ENCODE measurements at regions not wholly inside any gene's neighbourhood (a gene's known extent, or its start where the extent isn't known, plus 50 kb on each side); places are given as distances from the start of the nearest gene placed in this dataset.

- no peak for TF ChIP-seq ZNF138 (CRISPR knock-in tag; conservative IDR thresholded peaks at IDR 0.05)
- TF ChIP-seq, protein P1, sequence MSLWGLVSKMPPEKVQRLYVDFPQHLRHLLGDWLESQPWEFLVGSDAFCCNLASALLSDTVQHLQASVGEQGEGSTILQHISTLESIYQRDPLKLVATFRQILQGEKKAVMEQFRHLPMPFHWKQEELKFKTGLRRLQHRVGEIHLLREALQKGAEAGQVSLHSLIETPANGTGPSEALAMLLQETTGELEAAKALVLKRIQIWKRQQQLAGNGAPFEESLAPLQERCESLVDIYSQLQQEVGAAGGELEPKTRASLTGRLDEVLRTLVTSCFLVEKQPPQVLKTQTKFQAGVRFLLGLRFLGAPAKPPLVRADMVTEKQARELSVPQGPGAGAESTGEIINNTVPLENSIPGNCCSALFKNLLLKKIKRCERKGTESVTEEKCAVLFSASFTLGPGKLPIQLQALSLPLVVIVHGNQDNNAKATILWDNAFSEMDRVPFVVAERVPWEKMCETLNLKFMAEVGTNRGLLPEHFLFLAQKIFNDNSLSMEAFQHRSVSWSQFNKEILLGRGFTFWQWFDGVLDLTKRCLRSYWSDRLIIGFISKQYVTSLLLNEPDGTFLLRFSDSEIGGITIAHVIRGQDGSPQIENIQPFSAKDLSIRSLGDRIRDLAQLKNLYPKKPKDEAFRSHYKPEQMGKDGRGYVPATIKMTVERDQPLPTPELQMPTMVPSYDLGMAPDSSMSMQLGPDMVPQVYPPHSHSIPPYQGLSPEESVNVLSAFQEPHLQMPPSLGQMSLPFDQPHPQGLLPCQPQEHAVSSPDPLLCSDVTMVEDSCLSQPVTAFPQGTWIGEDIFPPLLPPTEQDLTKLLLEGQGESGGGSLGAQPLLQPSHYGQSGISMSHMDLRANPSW (CRISPR knock-in tag; conservative IDR thresholded peaks at IDR 0.05; ENCODE audit: low read depth): no peak
- TF ChIP-seq JUN (CRISPR knock-in tag; IDR thresholded peaks at IDR 0.05): no peak
- TF ChIP-seq CTCF (IDR thresholded peaks at IDR 0.05): no peak
- TF ChIP-seq, protein P2, sequence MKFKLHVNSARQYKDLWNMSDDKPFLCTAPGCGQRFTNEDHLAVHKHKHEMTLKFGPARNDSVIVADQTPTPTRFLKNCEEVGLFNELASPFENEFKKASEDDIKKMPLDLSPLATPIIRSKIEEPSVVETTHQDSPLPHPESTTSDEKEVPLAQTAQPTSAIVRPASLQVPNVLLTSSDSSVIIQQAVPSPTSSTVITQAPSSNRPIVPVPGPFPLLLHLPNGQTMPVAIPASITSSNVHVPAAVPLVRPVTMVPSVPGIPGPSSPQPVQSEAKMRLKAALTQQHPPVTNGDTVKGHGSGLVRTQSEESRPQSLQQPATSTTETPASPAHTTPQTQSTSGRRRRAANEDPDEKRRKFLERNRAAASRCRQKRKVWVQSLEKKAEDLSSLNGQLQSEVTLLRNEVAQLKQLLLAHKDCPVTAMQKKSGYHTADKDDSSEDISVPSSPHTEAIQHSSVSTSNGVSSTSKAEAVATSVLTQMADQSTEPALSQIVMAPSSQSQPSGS (CRISPR knock-in tag; IDR thresholded peaks at IDR 0.05; ENCODE audit: borderline replicate concordance, low read depth): no peak
- TF ChIP-seq, protein P3, sequence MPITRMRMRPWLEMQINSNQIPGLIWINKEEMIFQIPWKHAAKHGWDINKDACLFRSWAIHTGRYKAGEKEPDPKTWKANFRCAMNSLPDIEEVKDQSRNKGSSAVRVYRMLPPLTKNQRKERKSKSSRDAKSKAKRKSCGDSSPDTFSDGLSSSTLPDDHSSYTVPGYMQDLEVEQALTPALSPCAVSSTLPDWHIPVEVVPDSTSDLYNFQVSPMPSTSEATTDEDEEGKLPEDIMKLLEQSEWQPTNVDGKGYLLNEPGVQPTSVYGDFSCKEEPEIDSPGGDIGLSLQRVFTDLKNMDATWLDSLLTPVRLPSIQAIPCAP (CRISPR knock-in tag; IDR thresholded peaks at IDR 0.05): no peak
- TF ChIP-seq, protein P4, sequence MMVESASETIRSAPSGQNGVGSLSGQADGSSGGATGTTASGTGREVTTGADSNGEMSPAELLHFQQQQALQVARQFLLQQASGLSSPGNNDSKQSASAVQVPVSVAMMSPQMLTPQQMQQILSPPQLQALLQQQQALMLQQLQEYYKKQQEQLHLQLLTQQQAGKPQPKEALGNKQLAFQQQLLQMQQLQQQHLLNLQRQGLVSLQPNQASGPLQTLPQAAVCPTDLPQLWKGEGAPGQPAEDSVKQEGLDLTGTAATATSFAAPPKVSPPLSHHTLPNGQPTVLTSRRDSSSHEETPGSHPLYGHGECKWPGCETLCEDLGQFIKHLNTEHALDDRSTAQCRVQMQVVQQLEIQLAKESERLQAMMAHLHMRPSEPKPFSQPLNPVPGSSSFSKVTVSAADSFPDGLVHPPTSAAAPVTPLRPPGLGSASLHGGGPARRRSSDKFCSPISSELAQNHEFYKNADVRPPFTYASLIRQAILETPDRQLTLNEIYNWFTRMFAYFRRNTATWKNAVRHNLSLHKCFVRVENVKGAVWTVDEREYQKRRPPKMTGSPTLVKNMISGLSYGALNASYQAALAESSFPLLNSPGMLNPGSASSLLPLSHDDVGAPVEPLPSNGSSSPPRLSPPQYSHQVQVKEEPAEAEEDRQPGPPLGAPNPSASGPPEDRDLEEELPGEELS (CRISPR knock-in tag; IDR thresholded peaks at IDR 0.05): no peak
- TF ChIP-seq, protein P5, sequence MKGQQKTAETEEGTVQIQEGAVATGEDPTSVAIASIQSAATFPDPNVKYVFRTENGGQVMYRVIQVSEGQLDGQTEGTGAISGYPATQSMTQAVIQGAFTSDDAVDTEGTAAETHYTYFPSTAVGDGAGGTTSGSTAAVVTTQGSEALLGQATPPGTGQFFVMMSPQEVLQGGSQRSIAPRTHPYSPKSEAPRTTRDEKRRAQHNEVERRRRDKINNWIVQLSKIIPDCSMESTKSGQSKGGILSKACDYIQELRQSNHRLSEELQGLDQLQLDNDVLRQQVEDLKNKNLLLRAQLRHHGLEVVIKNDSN (CRISPR knock-in tag; IDR thresholded peaks at IDR 0.05): no peak
- TF ChIP-seq, protein P6, sequence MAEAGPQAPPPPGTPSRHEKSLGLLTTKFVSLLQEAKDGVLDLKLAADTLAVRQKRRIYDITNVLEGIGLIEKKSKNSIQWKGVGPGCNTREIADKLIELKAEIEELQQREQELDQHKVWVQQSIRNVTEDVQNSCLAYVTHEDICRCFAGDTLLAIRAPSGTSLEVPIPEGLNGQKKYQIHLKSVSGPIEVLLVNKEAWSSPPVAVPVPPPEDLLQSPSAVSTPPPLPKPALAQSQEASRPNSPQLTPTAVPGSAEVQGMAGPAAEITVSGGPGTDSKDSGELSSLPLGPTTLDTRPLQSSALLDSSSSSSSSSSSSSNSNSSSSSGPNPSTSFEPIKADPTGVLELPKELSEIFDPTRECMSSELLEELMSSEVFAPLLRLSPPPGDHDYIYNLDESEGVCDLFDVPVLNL (CRISPR knock-in tag; IDR thresholded peaks at IDR 0.05; ENCODE audit: borderline replicate concordance, low read depth): no peak
- TF ChIP-seq RELA (CRISPR knock-in tag; IDR thresholded peaks at IDR 0.05; ENCODE audit: borderline replicate concordance): no peak
- TF ChIP-seq SP1 (CRISPR knock-in tag; conservative IDR thresholded peaks at IDR 0.05): no peak
- TF ChIP-seq ESRRA (CRISPR knock-in tag; IDR thresholded peaks at IDR 0.05; ENCODE audit: borderline replicate concordance): no peak
These were observed 447.4 kb downstream of the SLC16A7 start for GRCh38 chr12:60043236-60043635.
